ENCODE measurements at regions not wholly inside any gene's neighbourhood (a gene's known extent, or its start where the extent isn't known, plus 50 kb on each side); places are given as distances from the start of the nearest gene placed in this dataset.

GRCh38 chr11:96841792-96842191 is 452.0 kb downstream of the JRKL start:
- no peak for TF ChIP-seq ZNF384 (IDR thresholded peaks at IDR 0.05)
- TF ChIP-seq LEF1 (IDR thresholded peaks at IDR 0.05; ENCODE audit: borderline replicate concordance): no peak
- no peak for TF ChIP-seq HDGF (IDR thresholded peaks at IDR 0.05; ENCODE audit: borderline replicate concordance)
- no peak for TF ChIP-seq SP1 (IDR thresholded peaks at IDR 0.05)
- no peak for TF ChIP-seq FOXM1 (IDR thresholded peaks at IDR 0.05; ENCODE audit: borderline replicate concordance)
- TF ChIP-seq NFRKB (IDR thresholded peaks at IDR 0.05): no peak
- TF ChIP-seq BHLHE40 (IDR thresholded peaks at IDR 0.05; ENCODE audit: borderline replicate concordance): no peak
- TF ChIP-seq FOXA1 (IDR thresholded peaks at IDR 0.05): no peak
- no peak for TF ChIP-seq CTBP1 (IDR thresholded peaks at IDR 0.05; ENCODE audit: borderline replicate concordance)
